ENCODE measurements at regions not wholly inside any gene's neighbourhood (a gene's known extent, or its start where the extent isn't known, plus 50 kb on each side); places are given as distances from the start of the nearest gene placed in this dataset.

DNA sequence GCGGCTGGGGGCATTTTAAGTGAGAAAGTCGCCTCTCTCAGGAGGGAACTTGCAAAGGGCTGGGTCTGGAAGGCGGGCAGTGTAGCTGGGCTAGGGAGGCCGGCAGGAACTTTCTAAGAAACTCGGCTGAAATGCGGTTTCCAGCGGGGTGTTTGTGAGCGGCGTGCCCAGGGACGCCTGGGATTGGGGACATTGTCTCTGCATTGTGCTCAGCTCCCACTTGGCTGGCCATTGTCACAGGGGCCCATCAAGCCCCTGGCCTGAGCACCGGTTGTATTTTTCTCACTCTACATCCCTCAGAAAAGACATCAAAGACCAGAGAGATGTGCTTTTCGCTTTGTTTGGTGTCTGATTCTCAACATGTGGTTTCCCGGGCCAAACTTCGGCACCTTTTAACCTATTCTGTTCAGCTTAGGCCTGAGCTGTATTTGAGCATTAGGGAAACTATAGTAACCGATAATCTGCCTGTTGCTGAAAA is 291.1 kb upstream of the IRX3 start:
- no peak overlapping the region for H3K4me3 ChIP-seq (ENCODE audit: low read depth, low read length)
- TF ChIP-seq CTCF (IDR thresholded peaks at IDR 0.05; ENCODE audit: low read depth, low read length): no peak
- in situ Hi-C loops (cut with HindIII; ENCODE audit: low sequenced_read_pairs): no loop called here
- DNase-seq (ENCODE audit: low read depth, low spot score): no peak

GRCh38 chr16:54576785-54577184 is 290.2 kb upstream of the IRX3 start:
- in situ Hi-C loops (cut with HindIII; ENCODE audit: low sequenced_read_pairs): no loop called here
- DNase-seq (ENCODE audit: low read depth, low spot score): no peak
- H3K4me3 ChIP-seq (ENCODE audit: low read depth, low read length): no peak overlapping the region
- no peak for TF ChIP-seq CTCF (IDR thresholded peaks at IDR 0.05; ENCODE audit: low read depth, low read length)

DNA sequence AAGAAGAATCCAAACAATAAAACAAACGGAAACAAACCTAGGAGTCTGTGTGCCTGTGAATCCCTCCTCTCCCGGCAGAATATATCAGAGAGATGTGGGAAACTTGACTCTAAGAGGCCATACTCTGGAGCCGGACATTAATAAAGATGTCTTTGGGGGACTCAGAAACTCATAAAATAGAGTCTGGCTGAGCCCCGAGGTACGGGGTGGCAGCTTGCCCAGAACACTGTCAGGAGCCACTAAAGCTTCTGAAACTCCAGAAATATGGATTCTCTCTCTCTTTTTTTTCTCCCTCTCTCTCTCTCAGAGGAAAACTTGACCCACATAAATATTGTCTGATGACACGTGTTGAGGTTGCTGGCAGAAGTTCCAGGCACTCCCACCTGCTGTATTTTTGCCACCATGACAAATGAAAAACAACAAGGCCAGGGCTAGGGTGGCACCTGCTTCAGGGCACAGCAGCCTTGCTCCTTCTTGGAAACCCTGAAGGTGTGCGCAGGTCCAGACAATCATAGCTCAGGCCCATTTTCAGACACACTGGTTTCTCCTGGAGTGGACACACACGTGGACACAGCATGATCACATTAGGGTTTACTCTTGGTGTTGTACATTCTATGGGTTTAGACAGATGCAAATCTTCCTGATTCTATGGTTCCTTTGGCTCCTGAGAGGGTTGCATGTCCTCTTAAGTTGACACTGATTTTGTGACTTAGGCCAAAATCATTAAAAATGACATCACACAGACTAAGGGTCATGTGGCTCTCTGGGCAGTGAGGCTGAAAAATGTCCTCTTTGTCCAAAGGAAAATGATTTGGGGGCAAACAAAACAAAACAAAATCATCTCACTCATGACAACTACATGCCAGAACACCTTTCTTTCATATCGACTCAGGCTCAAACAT is 282.6 kb upstream of the IRX3 start:
- in situ Hi-C loops (cut with HindIII; ENCODE audit: low sequenced_read_pairs): no loop called here
- no peak for TF ChIP-seq CTCF (IDR thresholded peaks at IDR 0.05; ENCODE audit: low read depth, low read length)
- DNase-seq (ENCODE audit: low read depth, low spot score): no peak

GRCh38 chr16:54564841-54565240 is 278.3 kb upstream of the IRX3 start:
- H3K4me3 ChIP-seq (ENCODE audit: low read depth, low read length): no peak overlapping the region
- in situ Hi-C loops (cut with HindIII; ENCODE audit: low sequenced_read_pairs): no loop called here
- DNase-seq (ENCODE audit: low read depth, low spot score): no peak
- no peak for TF ChIP-seq CTCF (IDR thresholded peaks at IDR 0.05; ENCODE audit: low read depth, low read length)

More for the DNA sequence above, 282.6 kb upstream of the IRX3 start:
- no peak overlapping the region for H3K4me3 ChIP-seq (ENCODE audit: low read depth, low read length)

DNA sequence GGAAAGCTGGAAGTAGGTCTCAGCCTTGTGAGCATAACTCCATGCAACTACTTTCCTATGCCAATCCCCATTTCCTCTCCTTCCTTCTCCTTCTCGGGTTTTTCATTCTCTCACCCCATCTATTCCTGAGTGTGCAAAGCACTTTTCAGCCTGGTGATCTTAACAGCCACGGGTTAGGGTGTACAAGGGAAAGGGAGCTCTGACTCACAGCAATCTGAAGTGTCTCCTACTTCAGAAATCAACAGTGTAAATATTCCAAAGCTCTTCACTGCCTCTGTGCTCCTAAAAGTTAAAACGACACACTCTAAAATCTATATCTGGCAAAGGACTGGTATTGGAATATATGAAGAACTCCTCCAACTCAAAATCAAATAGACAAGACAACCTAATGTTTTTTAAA is 268.0 kb upstream of the IRX3 start:
- in situ Hi-C loops (cut with HindIII; ENCODE audit: low sequenced_read_pairs): no loop called here
- no peak overlapping the region for H3K4me3 ChIP-seq (ENCODE audit: low read depth, low read length)
- no peak for DNase-seq (ENCODE audit: low read depth, low spot score)
- no peak for TF ChIP-seq CTCF (IDR thresholded peaks at IDR 0.05; ENCODE audit: low read depth, low read length)

GRCh38 chr16:54548281-54548680 is 261.7 kb upstream of the IRX3 start:
- TF ChIP-seq CTCF (IDR thresholded peaks at IDR 0.05; ENCODE audit: low read depth, low read length): no peak
- no peak for DNase-seq (ENCODE audit: low read depth, low spot score)
- in situ Hi-C loops (cut with HindIII; ENCODE audit: low sequenced_read_pairs): no loop called here
- H3K4me3 ChIP-seq (ENCODE audit: low read depth, low read length): no peak overlapping the region

Measured in astrocyte of the spinal cord (primary cell).